ENCODE measurements at regions not wholly inside any gene's neighbourhood (a gene's known extent, or its start where the extent isn't known, plus 50 kb on each side); places are given as distances from the start of the nearest gene placed in this dataset.

GRCh38 chr13:76792731-76793347, 93.4 kb downstream of the KCTD12 start:
- TF ChIP-seq CTCF (IDR thresholded peaks at IDR 0.05; ENCODE audit: insufficient read depth, low read depth, low read length), result no peak
- TF ChIP-seq EZH2 (IDR thresholded peaks at IDR 0.05; ENCODE audit: insufficient read depth, low read length), result no peak
